Adrenal gland (tissue), 5 donors: ENCODE measurements at regions not wholly inside any gene's neighbourhood (a gene's known extent, or its start where the extent isn't known, plus 50 kb on each side); places are given as distances from the start of the nearest gene placed in this dataset.

Experiments
- CTCF ChIP-seq, 6 experiments: fragments of 450-650 bp in 4 of 6; fragments of 200-600 bp in 2 of 6; sonication (generic) in 1 of 6; IDR thresholded peaks; 1 replicate in 5 of 6; 2 replicates in 1 of 6; pipeline versions ENCODE4 v1.5.1 to v1.8.0; 2016 to 2021; ENCODE audit warnings: antibody characterized with exemption in 6 of 6, mild to moderate bottlenecking in 2 of 6, moderate library complexity in 1 of 6
- POLR2A ChIP-seq, 2 donors: fragments of 450-650 bp; IDR thresholded peaks; one replicate each; pipeline ENCODE4 v1.6.1; 2017; ENCODE audit warnings: antibody characterized with exemption in 2 of 2, mild to moderate bottlenecking in 2 of 2, moderate library complexity in 1 of 2
- donor health status: DM: no; HTN: no; CAD: no.

GRCh38 chr10:2871673-2872219, 195.6 kb upstream of the PFKP start:
- no peak for TF ChIP-seq POLR2A (IDR thresholded peaks at IDR 0.05)
- no peak for TF ChIP-seq CTCF (IDR thresholded peaks at IDR 0.05)
